ENCODE measurements at regions not wholly inside any gene's neighbourhood (a gene's known extent, or its start where the extent isn't known, plus 50 kb on each side); places are given as distances from the start of the nearest gene placed in this dataset.

GRCh38 chr14:34247605-34248004 is 214.4 kb downstream of the SPTSSA start:
- no peak for DNase-seq (ENCODE audit: extremely low read depth in 1 of 2, low read depth in 1 of 2)

GRCh38 chr14:34246206-34246605 is 215.8 kb downstream of the SPTSSA start:
- DNase-seq (ENCODE audit: extremely low read depth in 1 of 2, low read depth in 1 of 2): no peak

- DNase-seq (ENCODE audit: extremely low read depth in 1 of 2, low read depth in 1 of 2): no peak
Observed at GRCh38 chr14:34243401-34243800, 218.6 kb downstream of the SPTSSA start.

- no peak for DNase-seq (ENCODE audit: extremely low read depth in 1 of 2, low read depth in 1 of 2)
Observed at GRCh38 chr14:34243001-34243400, 219.0 kb downstream of the SPTSSA start.

- DNase-seq (ENCODE audit: extremely low read depth in 1 of 2, low read depth in 1 of 2): no peak
Observed at GRCh38 chr14:34241185-34241711, 220.8 kb downstream of the SPTSSA start.

- no peak for DNase-seq (ENCODE audit: extremely low read depth in 1 of 2, low read depth in 1 of 2)
Observed at GRCh38 chr14:34238610-34239009, 223.4 kb downstream of the SPTSSA start.

GRCh38 chr14:34237677-34238076 is 224.4 kb downstream of the SPTSSA start:
- DNase-seq (ENCODE audit: extremely low read depth in 1 of 2, low read depth in 1 of 2): no peak

GRCh38 chr14:34237081-34237480 is 225.0 kb downstream of the SPTSSA start:
- DNase-seq (ENCODE audit: extremely low read depth in 1 of 2, low read depth in 1 of 2): no peak

- no peak for DNase-seq (ENCODE audit: extremely low read depth in 1 of 2, low read depth in 1 of 2)
Observed at GRCh38 chr14:34235643-34236300, 226.3 kb downstream of the SPTSSA start.

GRCh38 chr14:34234258-34234657 is 227.8 kb downstream of the SPTSSA start:
- DNase-seq (ENCODE audit: extremely low read depth in 1 of 2, low read depth in 1 of 2): no peak

GRCh38 chr14:34233619-34234018 is 228.4 kb downstream of the SPTSSA start:
- no peak for DNase-seq (ENCODE audit: extremely low read depth in 1 of 2, low read depth in 1 of 2)

- DNase-seq (ENCODE audit: extremely low read depth in 1 of 2, low read depth in 1 of 2): no peak
Observed at GRCh38 chr14:34232790-34233189, 229.2 kb downstream of the SPTSSA start.

- DNase-seq (ENCODE audit: extremely low read depth in 1 of 2, low read depth in 1 of 2): no peak
Observed at GRCh38 chr14:34231626-34232025, 230.4 kb downstream of the SPTSSA start.

GRCh38 chr14:34229140-34229539 is 232.9 kb downstream of the SPTSSA start:
- no peak for DNase-seq (ENCODE audit: extremely low read depth in 1 of 2, low read depth in 1 of 2)

- no peak for DNase-seq (ENCODE audit: extremely low read depth in 1 of 2, low read depth in 1 of 2)
Observed at GRCh38 chr14:34228650-34228976, 233.4 kb downstream of the SPTSSA start.

- peak; percentile 1 to 24 for DNase-seq (ENCODE audit: extremely low read depth in 1 of 2, low read depth in 1 of 2)
Observed at GRCh38 chr14:34227834-34228649, 234.0 kb downstream of the SPTSSA start.

GRCh38 chr14:34224221-34224620 is 237.8 kb downstream of the SPTSSA start:
- no peak for DNase-seq (ENCODE audit: extremely low read depth in 1 of 2, low read depth in 1 of 2)

- no peak for DNase-seq (ENCODE audit: extremely low read depth in 1 of 2, low read depth in 1 of 2)
Observed at GRCh38 chr14:34223373-34224148, 238.5 kb downstream of the SPTSSA start.

- no peak for DNase-seq (ENCODE audit: extremely low read depth in 1 of 2, low read depth in 1 of 2)
Observed at GRCh38 chr14:34222867-34223266, 239.2 kb downstream of the SPTSSA start.

GRCh38 chr14:34222122-34222521 is 239.9 kb downstream of the SPTSSA start:
- DNase-seq (ENCODE audit: extremely low read depth in 1 of 2, low read depth in 1 of 2): no peak

GRCh38 chr14:34220921-34221320 is 241.1 kb downstream of the SPTSSA start:
- no peak for DNase-seq (ENCODE audit: extremely low read depth in 1 of 2, low read depth in 1 of 2)

GRCh38 chr14:34220378-34220706 is 241.7 kb downstream of the SPTSSA start:
- DNase-seq (ENCODE audit: extremely low read depth in 1 of 2, low read depth in 1 of 2): no peak
